ENCODE measurements at regions not wholly inside any gene's neighbourhood (a gene's known extent, or its start where the extent isn't known, plus 50 kb on each side); places are given as distances from the start of the nearest gene placed in this dataset.

DNA sequence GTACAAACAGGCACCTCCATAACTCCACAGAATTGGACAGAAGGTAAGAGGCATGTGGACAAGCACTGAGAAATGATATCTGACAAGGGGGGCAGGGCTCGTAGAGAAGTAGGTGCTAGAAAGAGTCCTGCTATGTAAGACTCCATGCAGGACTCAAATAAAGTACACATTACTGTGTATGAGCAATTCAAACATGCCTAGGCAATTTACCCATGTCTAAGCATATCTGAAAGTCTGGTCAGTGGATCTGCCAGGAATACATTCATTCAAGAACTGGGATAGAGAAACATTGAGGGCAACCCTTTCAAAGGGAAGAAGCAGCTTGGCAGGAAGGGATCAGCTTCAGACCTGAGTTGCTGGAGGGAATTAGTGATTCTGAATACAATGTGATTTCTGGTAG, 174.1 kb upstream of the MCTP2 start:
- H3K27ac ChIP-seq, result no peak overlapping the region
- H3K36me3 ChIP-seq (ENCODE audit: low read depth, missing control alignments), result no peaks in the 10 kb centered on the region
- intact Hi-C loops (cut with DNase I; ENCODE audit: low total_unique reads), result no loop called here
- H3K4me1 ChIP-seq, result no peaks in the 10 kb centered on the region
- no peaks in the 10 kb centered on the region for H3K9me3 ChIP-seq
- no peak overlapping the region for H3K4me3 ChIP-seq
- whole genome bisulfite sequencing, 2 donors, result 80 to 100% methylated on average over 1 of the region's 1 CpG
- TF ChIP-seq POLR2A (IDR thresholded peaks at IDR 0.05), result no peak
- TF ChIP-seq, protein P1, sequence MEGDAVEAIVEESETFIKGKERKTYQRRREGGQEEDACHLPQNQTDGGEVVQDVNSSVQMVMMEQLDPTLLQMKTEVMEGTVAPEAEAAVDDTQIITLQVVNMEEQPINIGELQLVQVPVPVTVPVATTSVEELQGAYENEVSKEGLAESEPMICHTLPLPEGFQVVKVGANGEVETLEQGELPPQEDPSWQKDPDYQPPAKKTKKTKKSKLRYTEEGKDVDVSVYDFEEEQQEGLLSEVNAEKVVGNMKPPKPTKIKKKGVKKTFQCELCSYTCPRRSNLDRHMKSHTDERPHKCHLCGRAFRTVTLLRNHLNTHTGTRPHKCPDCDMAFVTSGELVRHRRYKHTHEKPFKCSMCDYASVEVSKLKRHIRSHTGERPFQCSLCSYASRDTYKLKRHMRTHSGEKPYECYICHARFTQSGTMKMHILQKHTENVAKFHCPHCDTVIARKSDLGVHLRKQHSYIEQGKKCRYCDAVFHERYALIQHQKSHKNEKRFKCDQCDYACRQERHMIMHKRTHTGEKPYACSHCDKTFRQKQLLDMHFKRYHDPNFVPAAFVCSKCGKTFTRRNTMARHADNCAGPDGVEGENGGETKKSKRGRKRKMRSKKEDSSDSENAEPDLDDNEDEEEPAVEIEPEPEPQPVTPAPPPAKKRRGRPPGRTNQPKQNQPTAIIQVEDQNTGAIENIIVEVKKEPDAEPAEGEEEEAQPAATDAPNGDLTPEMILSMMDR (IDR thresholded peaks at IDR 0.05), result no peak
- no peaks in the 10 kb centered on the region for H3K27me3 ChIP-seq
- no peak for DNase-seq

DNA sequence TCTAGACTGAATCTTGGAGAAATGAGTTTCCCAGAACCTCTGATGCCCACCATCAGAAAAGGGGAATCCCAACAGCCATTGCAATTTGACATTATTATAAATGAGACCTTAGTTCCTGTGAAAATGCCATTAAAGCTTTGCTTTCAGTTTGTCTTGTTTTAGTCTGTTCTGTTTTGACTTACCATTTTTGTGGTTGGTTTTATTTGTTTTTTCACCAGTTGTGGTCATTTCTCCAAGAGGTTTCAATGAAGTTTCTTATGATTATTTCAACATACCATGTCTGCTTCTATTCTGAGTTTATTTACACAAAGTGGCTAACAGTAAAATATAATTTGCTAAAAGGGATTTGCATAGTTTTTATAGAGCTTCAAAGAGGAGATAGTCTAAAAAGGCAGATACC, 175.0 kb upstream of the MCTP2 start:
- Histone ChIP-seq H3K4me1 (no peaks in the 10 kb centered on the region), H3K4me3 (no peak overlapping the region), H3K27me3 (no peaks in the 10 kb centered on the region), H3K36me3 (ENCODE audit: low read depth, missing control alignments) (no peaks in the 10 kb centered on the region), H3K9me3 (no peaks in the 10 kb centered on the region), H3K27ac (no peak overlapping the region)
- TF ChIP-seq POLR2A (IDR thresholded peaks at IDR 0.05), result no peak
- TF ChIP-seq, protein P1 (IDR thresholded peaks at IDR 0.05), result no peak
- DNase-seq, result no peak
- intact Hi-C loops (cut with DNase I; ENCODE audit: low total_unique reads), result no loop called here

DNA sequence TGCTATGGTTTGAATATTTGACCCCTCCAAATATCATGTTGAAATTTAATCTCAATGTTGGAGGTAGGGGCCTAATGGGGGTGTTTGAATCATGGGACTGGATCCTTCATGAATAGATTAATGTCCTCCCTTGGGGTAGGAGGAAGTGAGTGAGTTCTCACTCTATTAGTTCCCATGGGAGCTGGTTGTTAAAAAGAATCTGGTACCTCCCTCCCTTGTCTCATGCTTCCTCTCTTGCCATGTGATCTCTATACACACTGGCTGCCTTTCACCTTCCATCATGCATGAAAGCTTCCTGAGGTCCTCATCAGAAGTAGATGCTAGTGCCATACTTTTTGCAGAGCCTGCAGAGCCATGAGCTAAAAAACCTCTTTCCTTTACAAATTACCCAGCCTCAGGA, 177.7 kb upstream of the MCTP2 start:
- intact Hi-C loops (cut with DNase I; ENCODE audit: low total_unique reads), result no loop called here
- no peak for DNase-seq
- Histone ChIP-seq H3K36me3 (ENCODE audit: low read depth, missing control alignments) (no peaks in the 10 kb centered on the region), H3K4me1 (no peaks in the 10 kb centered on the region), H3K4me3 (no peak overlapping the region), H3K9me3 (no peaks in the 10 kb centered on the region), H3K27ac (no peak overlapping the region), H3K27me3 (no peaks in the 10 kb centered on the region)
- TF ChIP-seq, protein P1 (IDR thresholded peaks at IDR 0.05), result no peak
- TF ChIP-seq POLR2A (IDR thresholded peaks at IDR 0.05), result no peak

DNA sequence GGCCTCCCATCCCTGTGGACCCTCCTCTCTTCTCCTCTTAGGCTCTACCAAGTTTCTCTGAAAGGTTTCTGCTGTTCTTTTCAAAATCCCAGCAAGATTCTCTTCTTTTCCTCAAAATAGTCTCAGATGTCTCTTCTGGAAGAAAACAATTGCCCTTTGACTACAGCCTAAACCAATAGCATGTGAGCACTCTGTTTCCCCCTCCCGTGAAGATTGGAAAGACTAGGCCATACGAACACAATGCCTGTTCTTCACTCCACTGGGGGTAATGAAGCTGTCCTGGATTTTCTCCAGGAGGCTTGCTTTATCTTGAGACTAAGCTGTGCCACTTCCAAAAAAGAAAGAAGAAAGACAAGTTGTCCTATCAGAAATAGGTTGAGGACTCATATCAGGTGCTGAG, 178.7 kb upstream of the MCTP2 start:
- no peak overlapping the region for H3K27ac ChIP-seq
- H3K36me3 ChIP-seq (ENCODE audit: low read depth, missing control alignments), result no peaks in the 10 kb centered on the region
- no peak overlapping the region for H3K4me3 ChIP-seq
- no peaks in the 10 kb centered on the region for H3K9me3 ChIP-seq
- H3K4me1 ChIP-seq, result no peaks in the 10 kb centered on the region
- no peak for DNase-seq
- no peaks in the 10 kb centered on the region for H3K27me3 ChIP-seq
- 53 to 54% methylated on average over 2 of the region's 2 CpGs for WGBS, 2 donors
- intact Hi-C loops (cut with DNase I; ENCODE audit: low total_unique reads), result no loop called here
- TF ChIP-seq POLR2A (IDR thresholded peaks at IDR 0.05), result no peak
- TF ChIP-seq, protein P1 (IDR thresholded peaks at IDR 0.05), result no peak

DNA sequence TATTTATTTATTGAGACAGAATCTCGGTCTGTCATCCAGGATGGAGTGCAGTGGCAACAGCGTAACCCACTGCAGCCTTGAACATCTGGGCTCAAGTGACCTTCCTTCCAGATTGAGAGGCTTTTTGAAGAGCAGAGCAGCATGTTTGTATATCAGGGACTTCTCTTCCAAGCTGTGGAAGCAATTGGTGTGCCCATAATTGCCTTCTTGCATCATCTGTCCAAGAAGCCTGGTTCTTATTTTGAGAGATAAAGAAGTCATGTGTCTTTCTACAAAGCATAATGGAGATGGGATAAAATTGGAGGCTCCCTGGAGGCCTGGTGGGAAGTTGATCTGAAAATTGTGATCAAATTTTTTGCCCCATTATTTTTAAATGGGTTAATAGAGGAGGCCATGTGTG, 183.8 kb upstream of the MCTP2 start:
- H3K27ac ChIP-seq, result no peak overlapping the region
- no peaks in the 10 kb centered on the region for H3K9me3 ChIP-seq
- H3K4me1 ChIP-seq, result no peaks in the 10 kb centered on the region
- H3K36me3 ChIP-seq (ENCODE audit: low read depth, missing control alignments), result no peaks in the 10 kb centered on the region
- H3K4me3 ChIP-seq, result no peak overlapping the region
- no peak for DNase-seq
- 90 to 94% methylated on average over 2 of the region's 2 CpGs for WGBS, 2 donors
- H3K27me3 ChIP-seq, result no peaks in the 10 kb centered on the region
- TF ChIP-seq POLR2A (IDR thresholded peaks at IDR 0.05), result no peak
- intact Hi-C loops (cut with DNase I; ENCODE audit: low total_unique reads), result no loop called here

All from testis (tissue), 2 donors.